IMR-90 (cell line): ENCODE measurements at regions not wholly inside any gene's neighbourhood (a gene's known extent, or its start where the extent isn't known, plus 50 kb on each side); places are given as distances from the start of the nearest gene placed in this dataset.
A peak's percentile ranks its signal among the peaks of the same experiment; 100 is the strongest.

Source experiments
- ATAC-seq: fragments of 200-7000 bp; cut with Tn5 transposase; 2 replicates; pipeline ENCODE4 v1.9.1; 2020; ENCODE audit warnings: low read depth, mild to moderate bottlenecking, moderate library complexity
- BruUV-seq: library from RNA; stranded (reverse); fragments of 400-500 nt; replicated peaks from 2 replicates; lab custom pipeline; 2021; lab: Mats Ljungman, UMichigan
- CTCF ChIA-PET: fragments of 300-600 bp; formaldehyde crosslinking; extraction: SDS; loops from one replicate; lab custom pipeline; 2021; ENCODE audit warnings: antibody characterized with exemption; lab: Yijun Ruan, JAX
- POLR2A ChIA-PET: fragments of 300-600 bp; sonication (Branson Sonifier 250); formaldehyde crosslinking; loops from one replicate; lab custom pipeline; 2022; ENCODE audit warnings: antibody characterized with exemption; ENCODE audit not compliant: unreplicated experiment; lab: Charles Lee
- DNase-seq: peaks from one replicate; pipeline ENCODE4 v3.0.0; 2013
- H2AFZ ChIP-seq: replicated peaks from 2 replicates; pipeline ENCODE3; 2013; ENCODE audit warnings: low read length, mild to moderate bottlenecking; ENCODE audit not compliant: poor library complexity
- H2AK5ac ChIP-seq: 2 replicates; pipeline ENCODE4 v1.6.1; 2013; ENCODE audit warnings: low read depth, low read length, inconsistent platforms
- H2AK9ac ChIP-seq: replicated peaks from 2 replicates; pipeline ENCODE3; 2013; ENCODE audit warnings: mild to moderate bottlenecking, low read depth, low read length, moderate library complexity; ENCODE audit not compliant: poor library complexity
- H2BK120ac ChIP-seq: 2 replicates; pipeline ENCODE4 v1.6.1; 2013; ENCODE audit warnings: low read depth, low read length, inconsistent platforms
- H2BK15ac ChIP-seq: 3 replicates; pipeline ENCODE4 v1.6.1; 2013; ENCODE audit warnings: low read depth, low read length, inconsistent platforms
- H2BK20ac ChIP-seq: 2 replicates; pipeline ENCODE4 v1.6.1; 2013; ENCODE audit warnings: low read depth, mild to moderate bottlenecking, inconsistent platforms, low read length, moderate library complexity
- H2BK5ac ChIP-seq: 2 replicates; pipeline ENCODE4 v1.6.1; 2013; ENCODE audit warnings: mild to moderate bottlenecking, low read depth, low read length, inconsistent platforms; ENCODE audit not compliant: poor library complexity, severe bottlenecking
- H3K14ac ChIP-seq: replicated peaks from 2 replicates; pipeline ENCODE4 v1.6.1; 2013; ENCODE audit warnings: low read depth, low read length, inconsistent platforms
- H3K18ac ChIP-seq: 2 replicates; pipeline ENCODE4 v1.6.1; 2013; ENCODE audit warnings: low read depth, low read length, control low read depth
- H3K23ac ChIP-seq: 2 replicates; pipeline ENCODE4 v1.6.1; 2013; ENCODE audit warnings: low read depth, low read length, inconsistent platforms
- H3K27ac ChIP-seq: 2 replicates; pipeline ENCODE4 v1.5.1; 2013; ENCODE audit warnings: mild to moderate bottlenecking, control low read depth, low read length; ENCODE audit not compliant: insufficient read depth
- H3K27me3 ChIP-seq: 2 replicates; pipeline ENCODE4 v1.6.1; 2013; ENCODE audit warnings: low read length; ENCODE audit not compliant: control insufficient read depth, insufficient read depth
- H3K36me3 ChIP-seq: 2 replicates; pipeline ENCODE4 v1.6.1; 2013; ENCODE audit warnings: low read length, mixed read lengths; ENCODE audit not compliant: control insufficient read depth, insufficient read depth
- H3K4ac ChIP-seq: 2 replicates; pipeline ENCODE4 v1.6.1; 2013; ENCODE audit warnings: low read depth, low read length, inconsistent platforms
- H3K4me1 ChIP-seq: 2 replicates; pipeline ENCODE4 v1.6.1; 2013; ENCODE audit warnings: low read length, mixed read lengths; ENCODE audit not compliant: control insufficient read depth, insufficient read depth
- H3K4me2 ChIP-seq: 2 replicates; pipeline ENCODE4 v1.6.1; 2013; ENCODE audit warnings: low read depth, mild to moderate bottlenecking, control low read depth, low read length, moderate library complexity
- H3K4me3 ChIP-seq: 2 replicates; pipeline ENCODE4 v1.5.1; 2013; ENCODE audit warnings: low read depth, mild to moderate bottlenecking, control low read depth, low read length, moderate library complexity; ENCODE audit not compliant: insufficient read depth
- H3K56ac ChIP-seq: 2 replicates; pipeline ENCODE4 v1.6.1; 2013; ENCODE audit warnings: low read length, inconsistent platforms; ENCODE audit not compliant: insufficient read depth; ENCODE audit errors: extremely low read depth
- H3K79me1 ChIP-seq, 2 experiments: 2 replicates each; pipeline ENCODE4 v1.6.1; 2013; ENCODE audit warnings: low read length in 2 of 2, inconsistent platforms in 1 of 2, low read depth in 1 of 2
- H3K9ac ChIP-seq: 2 replicates; pipeline ENCODE4 v1.6.1; 2013; ENCODE audit warnings: low read depth, low read length, control low read depth
- H3K9me1 ChIP-seq: 2 replicates; pipeline ENCODE4 v1.6.1; 2013; ENCODE audit warnings: low read length, inconsistent platforms; ENCODE audit not compliant: insufficient read depth
- H3K9me3 ChIP-seq: 2 replicates; pipeline ENCODE4 v1.6.1; 2013; ENCODE audit warnings: low read length; ENCODE audit not compliant: control insufficient read depth, insufficient read depth
- H4K20me1 ChIP-seq: 2 replicates; pipeline ENCODE4 v1.6.1; 2013; ENCODE audit warnings: low read length, inconsistent platforms; ENCODE audit not compliant: insufficient read depth
- H4K5ac ChIP-seq: 2 replicates; pipeline ENCODE4 v1.6.1; 2013; ENCODE audit warnings: mild to moderate bottlenecking, low read depth, low read length, control low read depth
- H4K8ac ChIP-seq, 2 experiments: 2 replicates each; pipeline ENCODE4 v1.6.1; 2013; ENCODE audit warnings: low read depth in 2 of 2, low read length in 2 of 2, control low read depth in 1 of 2, inconsistent platforms in 1 of 2
- H4K91ac ChIP-seq: 2 replicates; pipeline ENCODE4 v1.6.1; 2013; ENCODE audit warnings: low read depth, low read length, inconsistent platforms; ENCODE audit not compliant: insufficient read depth
- BHLHE40 ChIP-seq: fragments of 150-350 bp; IDR thresholded peaks from 2 replicates; pipeline ENCODE4 v1.6.1; 2016; ENCODE audit warnings: mild to moderate bottlenecking, low read depth, low read length
- CEBPB ChIP-seq: IDR thresholded peaks from 2 replicates; pipeline ENCODE4 v1.6.1; 2012; ENCODE audit warnings: low read depth, low read length, improper control_type of control experiment
- CHD1 ChIP-seq: IDR thresholded peaks from 2 replicates; pipeline ENCODE4 v1.6.1; 2012; ENCODE audit warnings: low read depth, low read length, improper control_type of control experiment
- ELK1 ChIP-seq: fragments of 150-350 bp; IDR thresholded peaks from 2 replicates; pipeline ENCODE4 v1.6.1; 2016; ENCODE audit warnings: low read depth, mild to moderate bottlenecking, low read length, moderate library complexity, borderline replicate concordance
- FOS ChIP-seq: fragments of 150-350 bp; IDR thresholded peaks from 2 replicates; pipeline ENCODE4 v1.6.1; 2016; ENCODE audit warnings: low read depth, low read length
- MAFK ChIP-seq: IDR thresholded peaks from 2 replicates; pipeline ENCODE4 v1.6.1; 2012; ENCODE audit warnings: low read depth, low read length, improper control_type of control experiment
- NFE2L2 ChIP-seq: fragments of 150-350 bp; IDR thresholded peaks from 2 replicates; pipeline ENCODE4 v1.6.1; 2016; ENCODE audit warnings: low read depth, mild to moderate bottlenecking, low read length
- POLR2A ChIP-seq: IDR thresholded peaks from 2 replicates; pipeline ENCODE4 v1.6.1; 2012; ENCODE audit warnings: mild to moderate bottlenecking, low read depth, low read length
- RAD21 ChIP-seq: IDR thresholded peaks from 2 replicates; pipeline ENCODE4 v1.6.1; 2012; ENCODE audit warnings: low read length, improper control_type of control experiment
- RCOR1 ChIP-seq: IDR thresholded peaks from 2 replicates; pipeline ENCODE4 v1.6.1; 2012; ENCODE audit warnings: mild to moderate bottlenecking, low read length, improper control_type of control experiment; ENCODE audit not compliant: insufficient replicate concordance
- RFX5 ChIP-seq: IDR thresholded peaks from 2 replicates; pipeline ENCODE4 v1.8.0; 2012; ENCODE audit warnings: low read depth, mild to moderate bottlenecking, low read length, moderate library complexity
- SMC3 ChIP-seq: fragments of 150-350 bp; IDR thresholded peaks from 2 replicates; pipeline ENCODE4 v1.6.1; 2016; ENCODE audit warnings: low read depth, mild to moderate bottlenecking, antibody characterized with exemption, low read length, moderate library complexity
- WGBS, 2 experiments: methylation state at CpG; one replicate each; pipeline versions ENCODE4 v1.1.5 to v1.1.7; 2013; ENCODE audit warnings: missing lambda C conversion rate in 2 of 2; ENCODE audit not compliant: insufficient read length in 1 of 2; ENCODE audit errors: extremely low coverage in 2 of 2; 5-methylcytosine and 5-hydroxymethylcytosine counted together
- dilution Hi-C: fragments of 300-500 bp; cut with HindIII; formaldehyde crosslinking; loops from one replicate; pipeline ENCODE4 v1.14.3; 2018; ENCODE audit warnings: low sequenced_read_pairs; ENCODE audit not compliant: unreplicated experiment
- in situ Hi-C: fragments of 300-500 bp; cut with MboI; formaldehyde crosslinking; loops from 3 replicates; pipeline ENCODE4 v1.14.3; 2019; ENCODE audit warnings: low sequenced_read_pairs, inconsistent platforms, mixed read lengths
- intact Hi-C: fragments of 100-400 bp; cut with micrococcal nuclease; formaldehyde crosslinking; loops from 2 replicates; pipeline ENCODE4 v1.10.0; 2022

GRCh38 chr6:90351696-90352095 is 55.1 kb upstream of the BACH2 start:
- Histone ChIP-seq H3K27me3 (peaks cover 23% of the 10 kb centered on the region), H3K56ac (no peak overlapping the region), H3K14ac (no peak overlapping the region), H2BK20ac (no peak overlapping the region), H3K79me1 (no peaks in the 10 kb centered on the region), H2BK5ac (no peak overlapping the region), H4K91ac (no peak overlapping the region), H3K4ac (no peak overlapping the region), H3K18ac (no peak overlapping the region), H4K8ac (no peak overlapping the region), H2BK15ac (no peak overlapping the region), H3K9me1 (0 out of 2 replicates have a peak, but pooled peaks cover 3% of the 10 kb centered on the region), H3K23ac (no peak overlapping the region), H3K4me1 (no peaks in the 10 kb centered on the region), H3K4me3 (no peak overlapping the region), H2BK120ac (no peak overlapping the region), H3K27ac (no peak overlapping the region), H4K5ac (no peak overlapping the region), H3K4me2 (no peak overlapping the region), H2AFZ (no peak overlapping the region), H2AK9ac (no peak overlapping the region), H3K36me3 (no peaks in the 10 kb centered on the region), H2AK5ac (no peak overlapping the region), H3K9ac (no peak overlapping the region), H4K20me1 (no peaks in the 10 kb centered on the region), H3K9me3 (no peaks in the 10 kb centered on the region)
- ChIA-PET CTCF (no interaction called here), POLR2A (no interaction called here)
- peak; percentile 56 for ATAC-seq
- dilution Hi-C loops = no loop called here
- no CpG with 5 or more reads among the region's 4 CpGs for WGBS, 2 experiments
- intact Hi-C loops = no loop called here
- in situ Hi-C loops = no loop called here
- BruUV-seq = no TSS peak
- DNase-seq = peak; percentile 67
- TF ChIP-seq MAFK (no peak), FOS (no peak), POLR2A (no peak), CEBPB (peak; percentile 81), CHD1 (no peak), BHLHE40 (no peak), ELK1 (no peak), RFX5 (no peak), RAD21 (no peak), RCOR1 (no peak), SMC3 (no peak), NFE2L2 (peak; percentile 60; the same call in 1 of the 2 replicates)
